D721Med (cell line): ENCODE measurements at regions not wholly inside any gene's neighbourhood (a gene's known extent, or its start where the extent isn't known, plus 50 kb on each side); places are given as distances from the start of the nearest gene placed in this dataset.

Experiments
- DNase-seq: peaks from one replicate; pipeline ENCODE4 v3.0.0; 2011; ENCODE audit warnings: low spot score; ENCODE audit not compliant: insufficient read length
- FAIRE-seq: peaks from 2 replicates; lab custom pipeline; 2011; peaks lifted over from hg19 to GRCh38; lab: Jason Lieb, UNC
- CTCF ChIP-seq: IDR thresholded peaks from 2 replicates; pipeline ENCODE4 v1.5.1; 2012; ENCODE audit warnings: mild to moderate bottlenecking, control low read depth; ENCODE audit not compliant: insufficient read depth; ENCODE audit errors: missing control alignments

GRCh38 chr4:188299161-188299560, 159.9 kb downstream of the TRIML1 start:
- TF ChIP-seq CTCF: no peak
- FAIRE-seq (no peak), DNase-seq (no peak)

GRCh38 chr4:188300385-188300784, 161.1 kb downstream of the TRIML1 start:
- FAIRE-seq: no peak
- DNase-seq: no peak
- no peak for TF ChIP-seq CTCF

- TF ChIP-seq CTCF: no peak
- DNase-seq: no peak
- FAIRE-seq: no peak
These were observed 166.4 kb downstream of the TRIML1 start for GRCh38 chr4:188305690-188306089.

- FAIRE-seq (no peak), DNase-seq (no peak)
- TF ChIP-seq CTCF: no peak
These were observed 168.3 kb downstream of the TRIML1 start for GRCh38 chr4:188307591-188307990.

GRCh38 chr4:188308142-188308541, 168.9 kb downstream of the TRIML1 start:
- no peak for FAIRE-seq
- TF ChIP-seq CTCF: no peak
- no peak for DNase-seq

- DNase-seq: no peak
- no peak for FAIRE-seq
- TF ChIP-seq CTCF: no peak
These were observed 177.2 kb downstream of the TRIML1 start for GRCh38 chr4:188316391-188316790.

GRCh38 chr4:188328966-188329365, 189.7 kb downstream of the TRIML1 start:
- TF ChIP-seq CTCF: no peak
- FAIRE-seq (no peak), DNase-seq (no peak)
